ENCODE measurements at regions not wholly inside any gene's neighbourhood (a gene's known extent, or its start where the extent isn't known, plus 50 kb on each side); places are given as distances from the start of the nearest gene placed in this dataset.

GRCh38 chr10:3867454-3868270 lies 82.7 kb upstream of the KLF6 start:
- no peak for TF ChIP-seq MAX (IDR thresholded peaks at IDR 0.05)
- TF ChIP-seq CTCF (IDR thresholded peaks at IDR 0.05; ENCODE audit: low read depth, low read length, missing input control), result no peak
- no peak for TF ChIP-seq JUND (IDR thresholded peaks at IDR 0.05)
- TF ChIP-seq RAD21 (IDR thresholded peaks at IDR 0.05), result no peak
- no peak for TF ChIP-seq RXRA (IDR thresholded peaks at IDR 0.05)
- TF ChIP-seq GABPA (IDR thresholded peaks at IDR 0.05 in 1 of 2, conservative IDR thresholded peaks at IDR 0.05 in 1 of 2), result no peak
- no peak for TF ChIP-seq ZBTB33 (IDR thresholded peaks at IDR 0.05)
- TF ChIP-seq TAF1 (conservative IDR thresholded peaks at IDR 0.05), result no peak
- TF ChIP-seq REST (IDR thresholded peaks at IDR 0.05), result no peak
- no peak for TF ChIP-seq YY1 (IDR thresholded peaks at IDR 0.05)

Measured in liver (tissue), 3 donors.